ENCODE measurements at regions not wholly inside any gene's neighbourhood (a gene's known extent, or its start where the extent isn't known, plus 50 kb on each side); places are given as distances from the start of the nearest gene placed in this dataset.

GRCh38 chr12:105948331-105948730 lies 190.4 kb downstream of the NUAK1 start (continued):
- TF ChIP-seq ZBTB33 (IDR thresholded peaks at IDR 0.05; ENCODE audit: extremely low read depth, insufficient replicate concordance, low read length), result no peak
- TF ChIP-seq POLR2AphosphoS5 (IDR thresholded peaks at IDR 0.05; ENCODE audit: low read depth, low read length), result no peak

GRCh38 chr12:105949391-105949790 lies 189.4 kb downstream of the NUAK1 start:
- no peak overlapping the region for H3K4me3 ChIP-seq (replicated peaks in 1 of 2; ENCODE audit: low read depth in 1 of 2, low read length in 2 of 2)
- CTCF ChIA-PET, result no interaction called here
- H2AFZ ChIP-seq (ENCODE audit: low read depth, low read length, poor library complexity, severe bottlenecking), result no peak overlapping the region
- no peaks in the 10 kb centered on the region for H3K79me2 ChIP-seq (ENCODE audit: insufficient read depth, low read length)
- POLR2A ChIA-PET, result no interaction called here
- H3K9me2 ChIP-seq (ENCODE audit: insufficient read depth), result no peaks in the 10 kb centered on the region
- H3K9ac ChIP-seq (ENCODE audit: low read length), result no peak overlapping the region
- H3K9me3 ChIP-seq (ENCODE audit: control insufficient read depth in 1 of 2, insufficient read depth in 1 of 2, low read depth in 1 of 2, low read length in 2 of 2), result 0 out of 4 replicates have a peak, but pooled peaks cover 0 to 4% of the 10 kb centered on the region in 2 experiments
- ATAC-seq (no peak), DNase-seq (ENCODE audit: low read depth, low spot score) (no peak)
- no peaks in the 10 kb centered on the region for H3K36me3 ChIP-seq (ENCODE audit: control insufficient read depth in 1 of 2, insufficient read depth in 2 of 2, low read length in 2 of 2)
- no peak overlapping the region for H3K4me2 ChIP-seq (ENCODE audit: low read length)
- RAD21 ChIA-PET (ENCODE audit: low non-redundant PET in 1 of 2, low total read pairs in 2 of 2, uncharacterized antibody in 2 of 2, unreplicated experiment in 2 of 2), result no interaction called here
- H3K27me3 ChIP-seq (ENCODE audit: insufficient read depth, low read length), result no peaks in the 10 kb centered on the region
- no peak overlapping the region for H3K27ac ChIP-seq (ENCODE audit: low read depth, low read length)
- no peaks in the 10 kb centered on the region for H3K4me1 ChIP-seq (ENCODE audit: control insufficient read depth in 1 of 2, insufficient read depth in 2 of 2, low read length in 2 of 2)
- BruUV-seq (replicated peaks), result no TSS peak
- no peaks in the 10 kb centered on the region for H4K20me1 ChIP-seq (ENCODE audit: insufficient read depth)
- intact Hi-C loops (cut with micrococcal nuclease), result no loop called here
- TF ChIP-seq FOSL1 (IDR thresholded peaks at IDR 0.05; ENCODE audit: low read depth) (no peak), EZH2phosphoT487 (IDR thresholded peaks at IDR 0.05; ENCODE audit: borderline replicate concordance) (no peak), CTCF (IDR thresholded peaks at IDR 0.05 in 2 of 3, conservative IDR thresholded peaks at IDR 0.05 in 1 of 3; ENCODE audit: borderline replicate concordance in 1 of 3, insufficient read depth in 1 of 3, low read depth in 2 of 3, low read length in 2 of 3) (no peak), EZH2 (IDR thresholded peaks at IDR 0.05) (no peak), TCF7L2 (IDR thresholded peaks at IDR 0.05; ENCODE audit: borderline replicate concordance, extremely low read depth, insufficient read depth, insufficient read length) (no peak), POLR2A (IDR thresholded peaks at IDR 0.05; ENCODE audit: borderline replicate concordance, extremely low read depth, insufficient read depth, insufficient read length) (no peak), ELF1 (IDR thresholded peaks at IDR 0.05; ENCODE audit: borderline replicate concordance, low read depth) (no peak), ATF3 (IDR thresholded peaks at IDR 0.05) (no peak), YY1 (IDR thresholded peaks at IDR 0.05; ENCODE audit: extremely low read depth, insufficient replicate concordance, low read depth, low read length) (no peak), ZBTB33 (IDR thresholded peaks at IDR 0.05; ENCODE audit: extremely low read depth, insufficient replicate concordance, low read length) (no peak), REST (IDR thresholded peaks at IDR 0.05; ENCODE audit: low read depth) (no peak), SP1 (IDR thresholded peaks at IDR 0.05; ENCODE audit: low read depth) (no peak), RAD21 (IDR thresholded peaks at IDR 0.05; ENCODE audit: low read depth) (no peak), SRF (IDR thresholded peaks at IDR 0.05; ENCODE audit: low read depth) (no peak), JUND (IDR thresholded peaks at IDR 0.05) (no peak)
